GM19239 (cell line): ENCODE measurements at regions not wholly inside any gene's neighbourhood (a gene's known extent, or its start where the extent isn't known, plus 50 kb on each side); places are given as distances from the start of the nearest gene placed in this dataset.
"Not testable (repeated sequence)": the region's sequence is repeated elsewhere in the genome, so short reads cannot be mapped to it uniquely, and the experiment has no call there.

ENCODE experiments used
- DNase-seq: peaks from one replicate; pipeline ENCODE4 v3.0.0; 2011; ENCODE audit warnings: low spot score; ENCODE audit not compliant: insufficient read length
- FAIRE-seq: peaks from 2 replicates; lab custom pipeline; 2011; peaks lifted over from hg19 to GRCh38; lab: Jason Lieb, UNC

DNA sequence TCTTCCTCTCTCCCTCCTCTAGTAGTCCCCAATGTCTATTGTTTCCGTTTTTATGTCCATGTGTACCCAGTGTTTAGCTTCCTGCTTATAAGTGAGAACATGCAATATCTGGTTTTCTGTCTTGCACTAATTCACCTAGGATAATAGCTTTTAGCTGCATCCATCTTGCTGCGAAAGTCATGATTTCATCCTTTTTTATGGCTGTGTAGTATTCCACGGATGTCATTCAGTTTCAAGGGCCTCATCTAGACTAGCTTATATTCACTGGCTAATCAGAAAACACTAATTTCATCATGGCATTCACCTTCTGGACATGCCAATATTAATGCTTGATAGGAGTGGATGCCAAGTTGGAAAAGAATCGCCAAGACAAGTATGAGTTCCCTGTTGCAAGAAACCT, 619.6 kb upstream of the AUTS2 start:
- FAIRE-seq (no peak), DNase-seq (no peak)

DNA sequence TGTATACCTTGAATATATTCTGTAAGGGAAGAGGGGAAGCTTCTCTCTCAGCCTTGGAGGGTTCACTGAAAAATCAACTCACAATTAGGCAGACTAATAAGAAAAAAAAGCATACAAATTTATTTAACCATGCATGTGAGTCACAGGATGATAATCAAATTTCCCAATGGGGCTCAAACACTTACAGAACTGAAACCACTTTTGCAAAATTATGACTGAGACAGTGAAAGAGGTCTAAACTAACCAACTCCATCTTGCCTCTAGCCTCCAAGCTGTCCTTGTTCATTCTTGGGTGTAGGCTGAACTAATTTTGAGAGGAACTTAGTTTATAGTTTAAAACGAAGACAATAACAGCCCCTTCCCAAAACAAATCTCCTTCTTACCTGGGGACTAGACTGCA, 618.3 kb upstream of the AUTS2 start:
- no peak for DNase-seq
- FAIRE-seq = no peak

DNA sequence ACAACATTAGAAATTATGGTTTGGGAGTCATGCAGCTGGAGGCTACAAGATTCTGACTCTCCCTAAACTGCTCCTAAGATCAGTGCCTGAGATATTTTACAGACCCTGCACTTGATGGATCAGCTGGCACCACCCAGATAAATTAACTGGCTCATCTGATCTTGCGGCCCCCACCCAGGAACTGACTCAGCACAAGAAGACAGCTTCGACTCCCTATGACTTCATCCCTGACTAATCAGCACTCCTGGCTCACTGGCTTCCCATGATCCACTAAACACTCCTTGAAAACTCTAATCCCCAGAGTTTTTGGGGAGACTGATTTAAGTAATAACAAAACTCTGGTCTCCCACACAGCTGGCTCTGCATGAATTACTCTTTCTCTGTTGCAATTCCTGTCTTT, 617.8 kb upstream of the AUTS2 start:
- DNase-seq, FAIRE-seq: not testable (repeated sequence)

DNA sequence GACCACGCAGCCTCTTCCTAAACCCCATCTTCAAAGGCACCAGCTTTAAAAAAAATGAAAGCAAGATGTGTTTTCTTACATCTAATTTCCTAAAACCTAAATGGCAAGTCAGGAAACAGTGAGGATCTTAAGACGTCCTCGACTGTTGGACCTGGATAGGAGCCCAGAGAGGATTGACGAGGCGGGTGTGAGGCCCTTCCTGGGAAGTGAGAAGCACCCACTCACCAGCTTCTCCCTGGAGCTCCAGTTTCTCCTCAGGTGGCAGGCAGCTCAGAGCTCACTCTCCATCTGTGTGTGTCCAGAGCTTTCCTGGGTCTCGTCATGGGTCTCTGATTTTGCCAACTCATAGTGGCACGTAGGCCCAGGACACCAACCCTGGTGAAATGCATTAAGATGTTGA, 614.0 kb upstream of the AUTS2 start:
- DNase-seq = no peak
- no peak for FAIRE-seq

DNA sequence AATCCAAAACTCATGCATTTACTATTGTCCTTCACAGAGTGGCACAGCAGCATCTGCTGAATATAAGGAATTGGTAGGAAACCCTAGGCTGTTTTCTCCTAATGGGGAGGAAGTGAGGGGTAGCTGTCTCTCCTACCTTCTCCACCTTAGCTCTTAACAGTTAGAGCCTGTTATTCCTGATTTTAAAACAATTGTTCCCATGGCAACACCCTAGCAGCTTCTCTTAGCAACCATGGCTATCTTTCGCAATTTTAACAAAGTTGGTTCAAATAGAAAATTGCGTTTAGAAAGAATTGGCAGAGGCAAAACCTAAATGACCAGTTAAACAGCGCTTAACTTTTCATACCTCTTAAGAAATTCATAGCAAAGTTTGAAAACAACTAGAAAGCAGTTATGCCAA, 603.4 kb upstream of the AUTS2 start:
- FAIRE-seq (no peak), DNase-seq (no peak)

DNA sequence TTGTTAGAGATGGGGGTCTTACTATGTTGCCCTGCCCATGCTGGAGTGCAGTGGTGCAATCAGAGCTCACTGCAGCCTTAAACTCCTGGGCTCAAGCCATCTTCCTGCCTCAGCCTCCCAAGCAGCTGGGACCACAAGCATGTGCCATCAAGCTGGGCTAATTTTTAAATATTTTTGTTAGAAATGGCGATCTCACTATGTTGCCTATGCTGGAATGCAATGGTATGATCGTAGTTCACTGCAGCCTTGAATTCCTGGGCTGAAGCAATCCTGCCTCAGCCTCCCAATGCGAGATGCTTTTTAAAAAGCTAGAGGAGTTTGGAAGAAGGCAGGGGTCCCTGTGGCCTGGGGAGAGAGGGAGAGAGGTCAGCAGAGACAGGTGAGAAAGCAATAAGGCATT, 600.1 kb upstream of the AUTS2 start:
- DNase-seq (no peak), FAIRE-seq (no peak)

DNA sequence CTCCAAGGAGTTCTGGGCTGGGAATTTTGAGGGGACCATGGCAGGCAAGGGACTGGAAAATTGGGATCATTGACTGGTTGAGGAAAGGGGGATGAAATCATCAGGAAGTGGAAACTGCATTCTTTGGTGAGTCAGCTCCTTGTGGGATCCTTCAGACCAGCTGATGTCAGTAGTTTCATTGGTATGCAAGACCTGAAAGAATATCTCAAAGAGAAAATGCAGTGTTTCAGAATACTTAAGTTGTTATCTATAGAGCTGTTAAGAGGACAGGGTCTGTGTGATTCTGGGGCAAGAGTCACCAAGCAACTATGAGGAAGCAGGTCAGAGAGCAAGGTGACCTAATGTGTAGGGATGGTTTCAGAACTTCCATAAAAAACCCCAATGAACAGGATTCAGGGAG, 595.9 kb upstream of the AUTS2 start:
- DNase-seq = no peak
- FAIRE-seq = no peak

DNA sequence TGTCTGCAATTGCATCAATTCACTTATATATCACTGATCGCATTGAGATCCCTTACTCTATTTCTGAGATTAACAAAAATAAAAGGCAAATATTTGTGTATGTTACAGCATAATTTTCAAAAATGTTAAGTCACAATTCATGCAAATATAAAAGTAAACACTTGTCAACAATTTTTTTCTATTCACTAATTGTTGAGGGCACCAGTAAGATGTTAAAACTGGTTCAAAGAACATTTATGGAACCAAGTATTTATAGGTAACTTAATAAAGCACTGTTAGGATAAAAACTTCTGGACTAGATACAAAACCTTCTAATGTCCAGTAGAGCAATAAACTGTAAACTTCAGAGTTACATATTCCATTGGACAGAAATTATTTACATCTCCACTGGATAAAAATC, 586.1 kb upstream of the AUTS2 start:
- FAIRE-seq = no peak
- DNase-seq = no peak

DNA sequence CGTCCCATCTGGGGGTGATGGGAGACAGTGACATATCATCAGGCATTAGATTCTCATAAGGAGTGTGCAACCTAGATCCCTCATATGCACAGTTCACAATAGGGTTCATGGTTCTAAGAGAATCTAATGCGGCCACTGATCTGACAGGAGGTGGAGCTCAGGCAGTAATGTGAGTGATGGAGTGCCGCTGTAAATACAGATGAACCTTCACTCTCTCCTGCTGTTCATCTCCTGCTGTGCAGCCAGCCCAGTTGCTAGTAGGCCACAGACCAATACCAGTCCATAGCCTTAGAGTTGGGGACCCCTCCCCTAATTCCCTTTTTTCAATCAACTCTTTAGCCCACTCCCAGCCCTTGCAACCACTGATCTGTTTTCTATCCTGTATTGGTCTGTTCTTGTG, 581.1 kb upstream of the AUTS2 start:
- DNase-seq = no peak
- FAIRE-seq = no peak

DNA sequence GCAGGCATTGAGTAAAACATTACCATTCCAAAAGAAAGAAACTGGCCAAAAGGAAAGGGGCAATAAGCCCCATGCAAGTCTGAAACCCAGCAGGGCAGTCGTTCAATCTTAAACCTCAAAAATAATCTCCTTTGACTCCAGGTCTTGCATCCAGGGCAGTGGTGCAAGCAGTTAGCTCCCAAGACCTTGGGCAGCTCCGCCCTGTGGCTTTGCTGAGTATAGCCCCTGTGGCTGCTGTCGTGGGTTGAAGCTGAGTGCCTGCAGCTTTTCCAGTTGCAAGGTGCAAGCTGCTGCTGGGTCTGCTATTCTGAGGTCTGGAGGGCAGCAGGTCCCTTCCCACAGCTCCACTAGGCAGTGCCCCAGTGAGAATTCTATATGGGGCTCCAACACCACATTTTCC, 580.1 kb upstream of the AUTS2 start:
- FAIRE-seq (no peak), DNase-seq (no peak)

DNA sequence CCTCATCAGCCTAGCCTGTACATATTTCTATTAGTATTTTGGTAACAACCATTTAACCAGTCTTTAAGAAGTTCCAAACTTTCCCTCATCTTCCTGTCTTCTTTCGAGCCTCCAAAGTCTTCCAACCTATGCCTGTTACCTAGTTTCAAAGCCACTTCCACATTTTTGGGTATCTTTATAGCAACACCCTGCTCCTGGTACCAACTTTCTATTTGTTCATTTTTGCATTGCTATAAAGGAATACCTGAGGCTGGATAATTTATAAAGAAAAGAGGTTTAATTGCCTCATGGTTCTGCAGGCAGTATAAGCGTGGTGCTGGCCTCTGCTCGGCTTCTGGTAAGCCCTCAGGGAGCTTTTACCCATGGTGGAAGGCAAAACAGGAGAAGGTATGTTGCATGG, 578.8 kb upstream of the AUTS2 start:
- DNase-seq (no peak), FAIRE-seq (no peak)

DNA sequence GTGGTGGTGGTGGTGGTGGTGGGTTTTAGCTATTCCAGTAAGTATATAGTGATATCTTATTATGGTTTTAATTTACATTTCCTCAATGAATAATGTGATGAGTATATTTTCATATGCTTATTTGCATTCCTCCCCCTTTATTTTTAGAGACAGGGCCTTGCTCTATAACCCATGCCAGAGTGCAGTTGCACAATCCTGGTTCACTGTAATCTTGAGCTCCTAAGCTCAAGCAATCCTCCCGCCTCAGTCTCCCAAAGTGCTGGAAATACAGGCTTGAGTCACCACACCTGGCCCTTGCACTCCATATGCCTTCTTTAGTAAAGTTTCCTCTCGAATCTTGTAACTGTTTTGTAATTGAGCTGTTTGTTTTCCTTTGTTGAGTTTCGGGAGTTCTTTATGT, 577.7 kb upstream of the AUTS2 start:
- no peak for DNase-seq
- no peak for FAIRE-seq

DNA sequence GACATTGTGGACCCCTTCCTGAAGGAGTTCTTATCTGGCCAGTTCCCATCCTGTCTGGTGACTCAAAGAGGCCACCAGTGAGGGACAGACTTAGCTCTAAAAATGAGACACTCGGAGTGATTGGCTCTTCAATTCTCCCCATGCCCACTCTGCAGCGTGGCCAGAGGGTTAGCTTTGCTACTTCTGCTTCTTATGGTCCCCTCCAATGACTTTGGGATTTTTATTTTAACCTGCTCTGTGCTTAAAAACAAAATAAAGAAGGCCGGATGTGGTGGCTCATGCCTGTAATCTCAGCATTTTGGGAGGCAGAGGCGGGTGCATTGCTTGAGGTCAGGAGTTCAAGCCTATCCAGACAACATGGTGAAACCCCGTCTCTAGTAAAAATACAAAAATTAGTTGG, 573.0 kb upstream of the AUTS2 start:
- FAIRE-seq = no peak
- DNase-seq = no peak

DNA sequence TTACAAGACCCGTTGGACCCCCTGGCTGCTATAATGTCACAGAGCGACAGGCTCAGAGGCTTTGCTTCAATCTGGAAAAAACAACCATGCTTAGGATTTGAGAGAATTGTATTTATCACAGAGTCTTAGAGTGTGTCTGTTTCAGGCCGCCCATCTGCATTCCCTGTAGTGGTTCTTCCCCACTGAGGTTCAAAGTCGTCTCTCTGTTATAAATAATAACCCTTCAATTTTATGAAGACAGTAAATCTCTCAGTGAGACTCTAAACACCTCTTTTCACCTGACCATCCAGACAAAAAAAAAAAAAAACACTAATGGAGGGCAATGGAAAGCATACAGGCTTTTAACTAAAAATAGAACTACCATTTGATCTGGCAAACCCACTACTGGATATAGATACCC, 565.4 kb upstream of the AUTS2 start:
- no peak for FAIRE-seq
- DNase-seq = no peak

DNA sequence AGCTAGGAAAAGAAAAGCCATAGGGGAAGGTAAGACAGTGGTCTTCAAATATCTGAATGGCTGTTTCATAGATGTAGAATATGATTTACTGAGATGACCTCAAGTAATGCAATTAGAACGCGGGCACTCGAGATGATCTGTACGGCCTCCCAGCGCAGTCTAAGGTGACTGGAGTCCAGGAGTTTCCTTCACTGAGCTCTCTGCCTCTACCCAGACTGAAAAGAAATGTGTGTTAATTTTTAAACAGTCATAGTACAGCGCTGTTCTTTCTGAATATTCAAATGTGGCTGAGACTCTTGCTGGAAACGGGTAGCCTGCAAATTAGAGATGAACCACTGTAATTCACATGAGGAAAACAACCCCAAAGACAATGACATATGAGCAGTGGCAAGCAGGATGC, 562.4 kb upstream of the AUTS2 start:
- FAIRE-seq (no peak), DNase-seq (no peak)

DNA sequence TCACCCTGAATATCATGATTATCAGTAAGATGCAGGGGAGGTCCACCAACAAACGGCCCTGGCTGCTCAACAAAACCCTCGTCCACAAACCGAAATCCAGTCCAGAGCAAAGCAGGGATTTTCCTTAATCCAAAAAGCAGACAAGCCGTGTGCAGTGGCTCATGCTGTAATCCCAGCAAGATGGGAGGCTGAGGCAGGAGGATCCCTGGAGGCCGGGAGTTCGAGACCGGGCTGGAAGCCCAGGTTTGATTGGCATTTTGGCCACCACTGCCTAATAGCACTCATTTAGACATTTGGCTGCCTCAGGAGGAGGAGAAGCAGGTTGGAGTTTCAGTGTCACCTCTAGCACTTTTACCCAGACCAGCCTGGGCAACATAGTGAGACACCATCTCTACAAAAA, 562.0 kb upstream of the AUTS2 start:
- DNase-seq (no peak), FAIRE-seq (no peak)

DNA sequence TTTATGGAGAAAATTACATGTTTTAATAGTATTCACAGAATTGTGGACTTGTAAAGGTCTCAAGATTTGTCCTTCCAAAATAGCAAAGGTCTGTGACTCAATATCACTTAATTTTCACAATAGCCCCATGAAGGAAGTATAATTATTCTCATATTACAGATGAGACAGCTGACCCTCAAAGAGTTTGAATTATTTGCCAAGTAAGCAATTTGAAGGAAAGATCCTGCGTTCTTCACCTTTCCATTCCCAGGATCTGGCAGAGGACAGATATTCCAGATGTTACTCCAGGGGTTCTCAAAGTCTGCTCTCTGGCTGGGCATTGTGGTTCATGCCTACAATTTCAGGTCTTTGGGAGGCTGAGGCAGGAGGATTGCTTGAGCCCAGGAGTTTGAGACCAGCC, 559.4 kb upstream of the AUTS2 start:
- FAIRE-seq (no peak), DNase-seq (no peak)

DNA sequence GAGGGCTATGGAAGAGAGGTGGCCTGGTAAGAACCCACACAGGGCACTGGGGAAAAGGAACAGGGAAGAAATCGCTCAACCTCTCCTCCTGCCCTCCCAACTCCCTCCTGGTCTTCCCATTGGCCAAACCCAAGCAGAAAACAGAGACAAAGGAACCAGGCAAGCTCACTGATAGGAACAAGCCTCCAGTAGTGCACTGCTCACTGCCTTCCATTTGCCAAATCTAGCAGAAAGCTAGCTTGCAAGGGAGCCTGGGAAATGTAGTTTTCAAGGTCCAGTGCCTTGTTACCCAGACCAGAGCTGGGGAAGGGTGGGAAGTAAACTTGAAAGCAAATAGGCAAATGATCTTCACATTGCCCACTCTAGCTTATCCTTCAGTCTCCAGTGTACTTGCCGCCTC, 556.1 kb upstream of the AUTS2 start:
- FAIRE-seq = no peak
- no peak for DNase-seq

DNA sequence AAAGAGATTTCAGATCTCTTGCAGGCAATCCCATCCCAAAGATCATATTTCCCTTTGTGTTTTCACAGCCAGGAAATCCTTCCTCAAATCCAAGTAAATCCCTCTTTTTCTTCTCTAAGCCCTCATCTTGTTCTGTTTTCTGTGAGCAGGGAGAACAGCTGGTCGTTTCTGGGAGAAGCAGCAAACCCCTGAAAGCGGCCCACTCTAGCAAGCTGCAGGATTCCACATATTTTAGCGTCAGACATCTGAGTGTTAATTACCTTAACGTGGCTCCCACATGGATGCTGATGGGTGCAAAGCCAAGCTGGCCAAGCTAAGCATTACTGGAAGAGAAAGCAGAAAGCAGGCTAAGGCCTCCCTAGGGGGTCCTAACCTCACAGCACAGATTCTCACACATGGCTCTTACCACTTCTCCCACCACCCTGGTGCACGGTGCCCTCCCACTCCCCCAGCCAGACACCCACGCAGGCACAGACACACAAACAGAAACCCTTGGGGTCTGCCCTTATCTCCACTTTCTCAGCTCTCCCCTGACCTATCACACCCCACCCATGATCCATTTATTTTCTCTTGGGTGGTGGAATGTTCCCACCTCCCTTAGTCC, 551.0 kb upstream of the AUTS2 start:
- FAIRE-seq (no peak), DNase-seq (no peak)

DNA sequence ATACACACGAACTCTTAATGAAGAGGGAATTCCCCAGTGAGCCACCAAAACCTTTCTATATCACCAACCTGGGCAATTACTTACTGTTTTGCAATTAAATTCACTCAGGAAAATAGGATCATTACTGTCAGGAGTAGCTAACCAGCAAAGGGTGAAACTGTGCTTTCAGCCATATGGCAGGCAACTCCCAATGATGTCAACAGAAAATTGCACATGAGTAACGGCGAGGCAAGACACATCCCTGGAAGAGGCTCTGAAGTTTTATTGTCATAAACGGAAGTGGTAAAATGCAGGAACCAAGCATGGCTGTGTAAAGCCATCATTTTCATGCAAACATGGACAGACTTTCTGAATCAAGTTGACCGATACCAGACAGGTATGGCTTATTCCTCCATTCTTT, 548.9 kb upstream of the AUTS2 start:
- FAIRE-seq (no peak), DNase-seq (no peak)

DNA sequence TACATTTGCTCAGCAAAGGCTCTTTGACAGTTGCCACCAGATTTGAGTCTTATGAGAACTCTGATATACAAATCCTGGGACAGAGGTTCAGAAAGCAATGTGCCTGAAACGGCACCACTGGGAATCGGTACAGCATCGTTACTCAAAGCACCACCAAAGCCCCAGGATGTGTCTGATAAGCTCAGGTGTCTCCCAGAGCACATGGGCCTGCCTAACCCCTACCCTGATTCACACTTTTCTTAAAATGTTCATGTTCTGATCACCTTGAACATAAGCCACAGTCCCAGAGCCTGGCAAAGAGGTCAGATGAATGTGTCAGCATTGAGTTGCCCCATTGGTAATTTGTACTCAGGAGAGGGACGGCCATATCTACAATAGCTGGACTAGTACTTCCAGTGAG, 545.8 kb upstream of the AUTS2 start:
- FAIRE-seq (no peak), DNase-seq (no peak)

DNA sequence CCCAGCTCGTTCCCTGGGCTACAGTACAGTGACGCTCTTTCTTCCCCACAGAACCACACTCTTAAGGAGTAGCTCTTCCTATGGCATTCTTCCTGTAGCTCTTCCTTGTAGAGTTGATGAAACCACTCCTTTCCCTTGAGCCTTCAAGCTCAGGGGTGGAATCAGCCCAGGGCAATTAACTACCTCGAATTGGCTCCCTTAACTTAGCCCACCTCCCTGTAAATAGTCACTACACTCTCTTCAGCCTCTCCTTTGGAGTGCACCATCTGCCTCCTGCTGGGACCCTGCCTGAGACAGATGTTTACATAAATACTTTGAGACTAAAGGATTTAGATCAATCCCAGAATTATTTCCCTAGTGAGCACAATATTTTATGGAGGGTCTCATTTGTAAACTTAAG, 537.8 kb upstream of the AUTS2 start:
- FAIRE-seq (no peak), DNase-seq (no peak)
